A673 (cell line): ENCODE measurements at regions not wholly inside any gene's neighbourhood (a gene's known extent, or its start where the extent isn't known, plus 50 kb on each side); places are given as distances from the start of the nearest gene placed in this dataset.

Experiments used
- BruUV-seq: library from RNA; stranded (reverse); fragments of 400-500 nt; replicated peaks from 2 replicates; lab custom pipeline; 2021; lab: Mats Ljungman, UMichigan
- CTCF ChIA-PET: fragments of 300-600 bp; sonication (Branson Sonifier 250); formaldehyde crosslinking; loops from one replicate; lab custom pipeline; 2022; ENCODE audit warnings: antibody characterized with exemption; lab: Charles Lee
- POLR2A ChIA-PET: fragments of 300-600 bp; sonication (Branson Sonifier 250); formaldehyde crosslinking; loops from one replicate; lab custom pipeline; 2022; ENCODE audit warnings: antibody characterized with exemption; ENCODE audit not compliant: low non-redundant PET; lab: Charles Lee
- DNase-seq: peaks from one replicate; pipeline ENCODE4 v3.0.0-alpha.2; 2015; ENCODE audit warnings: low spot score
- H3K27ac ChIP-seq: fragments of 200-600 bp; sonication (generic); 2 replicates; pipeline ENCODE4 v1.5.1; 2016; ENCODE audit warnings: mixed run types, low read depth, mild to moderate bottlenecking, mixed read lengths, antibody characterized with exemption, low read length; ENCODE audit not compliant: poor library complexity, severe bottlenecking
- H3K27me3 ChIP-seq: fragments of 200-600 bp; sonication (generic); replicated peaks from 2 replicates; pipeline ENCODE4 v1.6.1; 2017; ENCODE audit warnings: mixed run types, low read depth, mild to moderate bottlenecking, mixed read lengths, antibody characterized with exemption, low read length; ENCODE audit not compliant: insufficient read depth, poor library complexity
- H3K36me3 ChIP-seq: fragments of 200-600 bp; sonication (generic); 2 replicates; pipeline ENCODE4 v1.6.1; 2016; ENCODE audit warnings: mixed run types, mild to moderate bottlenecking, mixed read lengths, antibody characterized with exemption, low read length; ENCODE audit not compliant: insufficient read depth, poor library complexity, severe bottlenecking
- H3K4me1 ChIP-seq: fragments of 200-600 bp; sonication (generic); 2 replicates; pipeline ENCODE4 v1.6.1; 2017; ENCODE audit warnings: mixed run types, mild to moderate bottlenecking, mixed read lengths, antibody characterized with exemption, low read length; ENCODE audit not compliant: insufficient read depth, poor library complexity, severe bottlenecking
- H3K4me3 ChIP-seq: fragments of 200-600 bp; sonication (generic); 2 replicates; pipeline ENCODE4 v1.5.1; 2016; ENCODE audit warnings: low read depth, mixed run types, mild to moderate bottlenecking, mixed read lengths, low read length; ENCODE audit not compliant: poor library complexity, severe bottlenecking
- H3K9me3 ChIP-seq: fragments of 200-600 bp; sonication (generic); 2 replicates; pipeline ENCODE4 v1.6.1; 2016; ENCODE audit warnings: mixed run types, low read depth, mild to moderate bottlenecking, mixed read lengths, antibody characterized with exemption, low read length; ENCODE audit not compliant: poor library complexity, severe bottlenecking
- EZH2 ChIP-seq: fragments of 200-600 bp; sonication (generic); IDR thresholded peaks from 2 replicates; pipeline ENCODE4 v1.6.1; 2017; ENCODE audit warnings: borderline replicate concordance, low read depth, mild to moderate bottlenecking, mixed read lengths, antibody characterized with exemption, low read length; ENCODE audit not compliant: poor library complexity, severe bottlenecking
- intact Hi-C: fragments of 100-400 bp; cut with micrococcal nuclease; formaldehyde crosslinking; loops from one replicate; pipeline ENCODE4 v1.10.0; 2022; ENCODE audit not compliant: unreplicated experiment
- TF ChIP-seq, protein P1 (sequence below): fragments of 300-800, 200-600 bp; sonication (generic); conservative IDR thresholded peaks from 2 replicates; pipeline ENCODE4 v1.5.1; 2017; ENCODE audit warnings: low read depth, mild to moderate bottlenecking, antibody characterized with exemption, low read length, moderate library complexity, mixed read lengths

DNA sequence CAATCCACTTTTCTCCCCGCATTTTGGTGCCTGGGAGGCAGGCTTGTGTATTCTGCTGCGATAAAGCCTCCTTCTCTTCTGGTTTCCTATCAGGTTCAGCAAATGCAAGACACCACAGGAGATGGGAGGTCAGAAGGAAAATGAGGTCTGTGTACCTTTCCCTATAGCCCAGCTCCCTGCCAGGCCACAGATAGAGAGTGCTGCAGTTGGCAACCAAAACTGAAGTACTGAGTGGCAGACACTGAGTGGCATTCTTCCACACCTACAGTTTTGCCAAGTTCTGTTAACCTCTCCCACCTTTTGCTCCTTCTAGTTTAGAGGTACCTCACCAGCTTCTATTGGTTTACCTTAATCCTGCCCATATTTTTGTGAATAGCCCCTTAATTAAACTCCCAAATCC lies 948.4 kb downstream of the SORCS1 start:
- Histone ChIP-seq H3K4me3 (no peak overlapping the region), H3K27me3 (no peaks in the 10 kb centered on the region), H3K9me3 (no peaks in the 10 kb centered on the region), H3K27ac (no peak overlapping the region), H3K4me1 (no peaks in the 10 kb centered on the region), H3K36me3 (no peaks in the 10 kb centered on the region)
- DNase-seq = no peak
- POLR2A ChIA-PET = no interaction called here
- TF ChIP-seq, protein P1, sequence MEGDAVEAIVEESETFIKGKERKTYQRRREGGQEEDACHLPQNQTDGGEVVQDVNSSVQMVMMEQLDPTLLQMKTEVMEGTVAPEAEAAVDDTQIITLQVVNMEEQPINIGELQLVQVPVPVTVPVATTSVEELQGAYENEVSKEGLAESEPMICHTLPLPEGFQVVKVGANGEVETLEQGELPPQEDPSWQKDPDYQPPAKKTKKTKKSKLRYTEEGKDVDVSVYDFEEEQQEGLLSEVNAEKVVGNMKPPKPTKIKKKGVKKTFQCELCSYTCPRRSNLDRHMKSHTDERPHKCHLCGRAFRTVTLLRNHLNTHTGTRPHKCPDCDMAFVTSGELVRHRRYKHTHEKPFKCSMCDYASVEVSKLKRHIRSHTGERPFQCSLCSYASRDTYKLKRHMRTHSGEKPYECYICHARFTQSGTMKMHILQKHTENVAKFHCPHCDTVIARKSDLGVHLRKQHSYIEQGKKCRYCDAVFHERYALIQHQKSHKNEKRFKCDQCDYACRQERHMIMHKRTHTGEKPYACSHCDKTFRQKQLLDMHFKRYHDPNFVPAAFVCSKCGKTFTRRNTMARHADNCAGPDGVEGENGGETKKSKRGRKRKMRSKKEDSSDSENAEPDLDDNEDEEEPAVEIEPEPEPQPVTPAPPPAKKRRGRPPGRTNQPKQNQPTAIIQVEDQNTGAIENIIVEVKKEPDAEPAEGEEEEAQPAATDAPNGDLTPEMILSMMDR = no peak
- TF ChIP-seq EZH2 = no peak
- intact Hi-C loops = no loop called here
- no TSS peak for BruUV-seq
- CTCF ChIA-PET = no interaction called here

DNA sequence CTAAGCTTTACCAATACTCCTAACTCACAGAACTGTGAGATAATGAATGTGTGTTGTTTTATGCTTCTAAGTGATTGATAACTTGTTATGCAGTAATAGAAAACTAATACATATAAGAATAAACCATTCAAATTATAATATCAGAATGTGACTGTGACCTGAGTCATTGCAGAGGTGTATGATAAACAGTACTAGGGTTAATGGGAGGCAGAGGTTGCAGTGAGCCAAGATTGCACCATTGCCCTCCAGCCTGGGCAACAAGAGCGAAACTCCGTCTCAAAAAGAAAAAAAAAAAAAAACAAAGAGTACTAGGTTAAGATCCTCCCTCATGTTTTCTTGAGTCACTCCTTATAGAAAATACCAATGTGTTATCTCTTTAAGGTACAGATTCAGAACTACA lies 950.3 kb downstream of the SORCS1 start:
- Histone ChIP-seq H3K36me3 (no peaks in the 10 kb centered on the region), H3K4me3 (no peak overlapping the region), H3K27ac (no peak overlapping the region), H3K9me3 (no peaks in the 10 kb centered on the region), H3K27me3 (no peaks in the 10 kb centered on the region), H3K4me1 (no peaks in the 10 kb centered on the region)
- DNase-seq = no peak
- TF ChIP-seq, protein P1 = no peak
- no peak for TF ChIP-seq EZH2
- ChIA-PET CTCF (no interaction called here), POLR2A (no interaction called here)
- BruUV-seq = no TSS peak
- intact Hi-C loops = no loop called here

DNA sequence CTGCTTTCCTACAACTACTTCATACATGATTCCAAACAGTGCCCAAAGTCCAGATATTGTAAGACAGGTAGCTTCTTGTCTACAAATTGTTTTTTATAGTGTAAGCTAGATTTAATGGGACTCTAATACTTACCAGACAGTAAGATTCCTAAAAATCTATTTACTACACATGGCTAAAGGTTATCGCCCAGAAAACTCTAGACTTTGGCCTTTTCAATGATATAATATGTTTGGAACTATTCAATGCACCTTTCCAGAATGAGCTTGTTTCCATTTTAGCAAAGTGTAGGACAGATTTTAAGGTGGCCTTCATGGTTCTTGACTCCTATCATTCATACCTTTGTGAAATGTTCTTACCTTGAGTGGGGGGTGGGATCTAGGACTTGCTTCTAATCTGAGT lies 951.0 kb downstream of the SORCS1 start:
- ChIA-PET POLR2A (no interaction called here), CTCF (no interaction called here)
- Histone ChIP-seq H3K4me1 (no peaks in the 10 kb centered on the region), H3K9me3 (no peaks in the 10 kb centered on the region), H3K27me3 (no peaks in the 10 kb centered on the region), H3K27ac (no peak overlapping the region), H3K4me3 (no peak overlapping the region), H3K36me3 (no peaks in the 10 kb centered on the region)
- DNase-seq = no peak
- no TSS peak for BruUV-seq
- intact Hi-C loops = no loop called here
- no peak for TF ChIP-seq EZH2
- TF ChIP-seq, protein P1 = no peak
